ENCODE measurements at regions not wholly inside any gene's neighbourhood (a gene's known extent, or its start where the extent isn't known, plus 50 kb on each side); places are given as distances from the start of the nearest gene placed in this dataset.
"Not testable (repeated sequence)": the region's sequence is repeated elsewhere in the genome, so short reads cannot be mapped to it uniquely, and the experiment has no call there.

GRCh38 chr3:109803274-109803673 is 465.9 kb upstream of the DPPA4 start:
- no peak for DNase-seq (ENCODE audit: low read depth, low spot score)

- DNase-seq (ENCODE audit: low read depth, low spot score) = no peak
These were observed 467.4 kb upstream of the DPPA4 start for GRCh38 chr3:109804697-109805096.

GRCh38 chr3:109806929-109807328 is 469.6 kb upstream of the DPPA4 start:
- DNase-seq (ENCODE audit: low read depth, low spot score) = no peak

DNA sequence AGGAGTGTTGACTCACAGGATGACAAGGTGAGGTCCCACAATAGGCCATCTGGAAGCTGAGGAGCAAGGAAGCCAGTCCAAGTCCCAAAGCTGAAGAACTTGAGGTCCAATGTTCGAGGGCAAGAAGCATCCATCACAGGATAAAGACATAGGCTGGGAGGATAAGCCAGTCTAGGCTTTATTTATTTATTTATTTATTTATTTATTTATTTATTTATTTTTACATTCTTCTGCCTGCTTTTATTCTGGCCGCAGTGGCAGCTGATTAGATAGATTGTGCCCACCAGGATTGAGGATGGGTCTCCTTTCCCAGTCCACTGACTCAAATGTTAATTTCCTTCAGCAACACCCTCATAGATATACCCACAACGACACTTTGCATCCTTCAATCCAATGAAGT is 472.2 kb upstream of the DPPA4 start:
- DNase-seq (ENCODE audit: low read depth, low spot score) = no peak

- DNase-seq (ENCODE audit: low read depth, low spot score) = no peak
These were observed 480.7 kb upstream of the DPPA4 start for GRCh38 chr3:109818081-109818480.

DNA sequence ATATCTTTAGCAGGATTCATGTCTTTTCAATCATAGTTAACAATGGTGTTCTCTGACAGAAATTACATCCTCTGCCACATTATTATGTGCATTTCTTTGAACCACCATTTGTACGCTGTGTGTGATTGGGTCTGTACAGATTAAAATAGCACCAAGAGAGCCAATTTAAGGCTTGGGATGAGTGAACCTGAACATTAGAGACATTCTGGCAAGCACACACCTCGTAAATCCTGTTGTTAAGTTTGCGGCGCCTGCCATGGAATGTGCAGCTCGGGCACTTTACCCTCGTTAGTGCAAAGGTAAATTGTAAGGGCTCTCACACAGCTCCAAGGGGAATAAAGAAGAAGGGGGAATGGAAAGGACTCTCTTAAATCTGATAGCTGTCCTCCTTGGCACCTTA is 482.4 kb upstream of the DPPA4 start:
- no peak for DNase-seq (ENCODE audit: low read depth, low spot score)

DNA sequence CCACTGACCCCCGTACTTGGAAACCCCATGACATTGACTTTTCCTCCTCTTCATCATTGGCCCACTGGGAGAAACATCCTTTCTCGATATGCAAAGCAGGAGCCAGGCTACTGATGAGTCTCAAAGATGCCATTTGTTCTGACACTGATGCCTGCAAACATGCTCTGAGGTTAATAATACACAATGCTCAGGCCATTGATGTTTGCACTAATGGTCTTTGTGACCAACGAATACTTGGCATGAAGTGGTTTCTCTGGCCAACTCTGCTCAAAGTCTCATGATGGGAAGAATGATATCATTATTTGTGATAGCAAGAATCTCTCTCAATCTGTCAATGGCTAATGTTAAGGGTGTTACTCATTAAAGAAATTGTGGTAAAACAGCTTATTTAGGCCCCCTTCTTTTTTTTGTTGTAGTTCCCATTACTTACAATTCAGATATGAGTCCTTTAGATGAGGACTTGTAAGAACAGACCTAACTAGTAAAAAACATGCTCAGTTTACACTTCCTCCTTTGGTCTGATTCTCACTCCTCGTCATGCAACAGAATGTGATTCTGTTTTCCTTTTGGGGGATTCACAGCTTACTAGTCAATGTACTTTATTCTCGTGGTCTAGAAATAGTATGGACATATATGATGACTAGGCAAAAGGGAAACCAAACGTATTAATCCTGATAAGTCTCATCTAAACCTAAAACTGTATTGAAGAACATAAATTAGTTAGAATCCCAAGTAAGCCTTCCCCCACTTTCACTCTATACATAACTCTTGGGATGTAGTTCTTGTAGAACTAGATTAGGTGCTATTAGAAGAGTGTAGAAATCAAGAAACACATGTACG is 488.8 kb upstream of the DPPA4 start:
- DNase-seq (ENCODE audit: low read depth, low spot score) = no peak

DNA sequence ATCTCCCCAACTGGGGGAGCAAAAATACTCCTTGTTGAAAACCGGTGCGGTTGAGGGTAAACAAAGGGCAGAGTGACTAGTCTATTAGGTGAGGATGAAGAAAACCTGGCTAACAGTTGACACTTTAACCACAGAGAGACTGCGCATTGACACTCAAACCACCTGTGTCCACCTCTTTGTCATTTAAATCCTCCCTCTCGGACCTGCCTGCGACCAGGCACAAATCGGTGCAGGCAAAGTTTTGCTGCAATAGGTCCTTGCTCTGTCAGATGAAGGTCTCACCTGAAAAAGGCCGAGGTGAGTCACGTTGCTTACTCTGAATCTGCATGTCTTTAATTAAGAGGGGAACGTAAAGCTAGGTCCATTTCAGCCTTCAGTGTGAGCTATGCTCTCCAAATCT is 494.1 kb upstream of the DPPA4 start:
- DNase-seq (ENCODE audit: low read depth, low spot score) = no peak

DNA sequence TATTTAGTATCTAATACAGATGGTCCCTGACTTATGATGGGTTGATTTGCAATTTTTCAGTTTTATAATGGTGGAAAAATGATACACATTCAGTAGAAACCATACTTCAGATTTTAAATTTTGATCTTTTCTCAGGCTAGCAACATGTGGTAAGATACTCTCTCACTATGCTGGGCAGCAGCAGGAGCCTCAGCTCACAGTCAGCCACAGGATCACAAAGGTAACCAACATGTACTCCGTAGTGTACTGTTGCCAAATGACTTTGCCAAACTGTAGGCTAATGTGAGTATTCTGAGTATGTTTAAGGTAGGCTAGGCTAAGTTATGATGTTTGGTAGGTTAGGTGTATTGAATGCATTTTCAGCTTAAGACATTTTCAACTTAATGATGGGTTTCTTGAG is 498.6 kb upstream of the DPPA4 start:
- DNase-seq (ENCODE audit: low read depth, low spot score) = no peak

DNA sequence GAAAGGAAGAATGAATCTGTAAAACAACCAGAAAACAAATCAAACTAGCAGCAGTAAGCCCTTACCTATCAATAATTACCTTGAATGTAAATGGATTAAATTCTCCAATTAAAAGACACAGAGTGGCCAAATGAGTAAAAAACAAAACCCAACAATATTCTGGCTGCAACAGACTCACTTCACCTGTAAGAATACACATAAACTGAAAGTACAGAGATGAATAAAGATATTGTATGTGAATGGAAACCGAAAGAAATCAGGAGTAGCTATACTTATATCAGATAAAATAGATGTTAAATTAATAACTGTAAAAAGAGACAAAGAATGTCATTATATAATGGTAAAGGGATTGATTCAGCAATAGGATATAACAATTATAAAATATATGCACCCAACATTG is 514.5 kb upstream of the DPPA4 start:
- no peak for DNase-seq (ENCODE audit: low read depth, low spot score)

DNA sequence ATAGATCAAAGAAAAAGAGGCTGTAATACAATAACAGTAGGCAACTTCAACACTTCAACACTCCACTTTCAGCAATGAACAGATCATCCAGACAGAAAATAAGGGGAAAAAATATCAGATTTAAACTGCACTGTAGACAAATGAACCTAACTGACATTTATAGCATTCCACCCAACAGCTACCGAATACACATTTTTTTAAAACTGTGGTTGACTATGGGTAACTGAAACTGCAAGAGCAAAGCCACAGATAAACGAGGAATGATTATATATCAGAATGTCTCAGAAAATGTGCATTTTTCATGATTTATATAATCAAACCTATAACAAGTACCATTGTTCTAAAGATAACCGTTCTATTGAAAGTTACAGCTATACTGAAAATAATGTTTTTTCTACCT is 514.9 kb upstream of the DPPA4 start:
- DNase-seq (ENCODE audit: low read depth, low spot score) = no peak

DNA sequence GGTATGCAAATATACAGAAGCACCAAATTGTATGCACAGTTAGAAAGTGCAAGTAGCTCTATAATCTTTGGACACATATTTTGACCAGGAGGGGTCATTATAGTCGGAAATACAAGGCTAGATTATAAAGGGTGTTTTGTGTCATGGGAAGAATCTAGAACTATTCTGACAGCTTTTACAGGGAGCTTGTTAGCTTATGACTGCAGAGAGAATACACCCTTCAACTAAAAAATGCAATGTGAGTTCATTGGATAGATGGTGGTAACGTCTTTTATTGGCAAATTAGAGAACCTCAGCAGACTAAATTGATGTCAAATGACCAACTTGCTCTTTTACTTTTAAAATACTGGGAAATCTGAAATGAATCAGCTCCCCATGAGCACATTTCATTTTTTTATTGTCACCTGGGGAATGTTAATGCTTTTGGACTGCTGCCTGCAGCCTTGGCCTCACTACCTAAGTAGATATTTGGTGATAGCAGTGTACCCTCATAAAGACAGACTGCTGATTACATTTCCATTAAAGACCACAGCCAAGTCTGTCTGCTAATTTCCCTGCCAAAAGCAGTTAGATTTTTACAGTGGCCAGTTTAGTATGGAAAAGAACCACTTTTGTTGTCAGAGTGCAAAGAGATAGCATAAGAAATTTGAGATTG is 515.9 kb upstream of the DPPA4 start:
- DNase-seq (ENCODE audit: low read depth, low spot score) = no peak

- DNase-seq (ENCODE audit: low read depth, low spot score) = no peak
These were observed 526.4 kb upstream of the DPPA4 start for GRCh38 chr3:109863701-109864100.

DNA sequence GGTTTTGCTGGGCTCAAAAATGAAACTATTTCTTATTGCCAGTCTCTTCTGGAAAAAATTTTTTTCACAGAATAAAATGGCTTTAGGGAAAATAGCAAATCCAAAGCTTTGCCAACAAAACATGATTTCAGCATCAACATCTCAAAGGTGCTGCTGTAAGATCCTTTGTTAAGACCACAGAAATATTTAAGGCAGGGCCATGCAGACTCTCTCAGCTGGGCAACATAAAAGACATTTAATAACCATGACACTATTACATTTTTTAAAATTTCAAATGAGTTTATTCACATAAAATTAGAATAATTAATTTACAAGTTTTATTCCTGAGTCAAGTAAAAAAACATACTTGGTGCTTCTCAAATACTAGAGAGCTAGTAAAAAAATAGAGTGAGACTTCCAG is 527.1 kb upstream of the DPPA4 start:
- DNase-seq (ENCODE audit: low read depth, low spot score) = no peak

DNA sequence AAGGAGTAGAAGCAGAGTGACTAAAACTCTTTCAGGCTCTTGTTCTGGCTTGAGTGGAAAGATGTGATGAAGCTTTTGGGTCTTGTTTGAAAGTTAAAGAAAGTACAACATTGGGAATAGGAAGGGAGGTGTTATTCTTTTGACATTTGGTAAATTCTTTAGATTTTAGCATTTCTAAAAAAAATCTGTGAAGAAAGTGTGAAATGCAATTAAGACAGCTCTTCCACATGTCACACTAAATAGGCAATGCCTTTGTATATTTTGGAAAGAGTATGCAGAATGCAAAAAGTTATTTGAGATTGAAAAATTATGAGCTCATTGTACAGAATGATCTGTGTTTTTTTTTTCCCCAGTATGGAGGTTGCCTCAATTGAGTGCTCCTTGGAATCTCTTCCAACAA is 532.2 kb upstream of the DPPA4 start:
- DNase-seq (ENCODE audit: low read depth, low spot score) = no peak

DNA sequence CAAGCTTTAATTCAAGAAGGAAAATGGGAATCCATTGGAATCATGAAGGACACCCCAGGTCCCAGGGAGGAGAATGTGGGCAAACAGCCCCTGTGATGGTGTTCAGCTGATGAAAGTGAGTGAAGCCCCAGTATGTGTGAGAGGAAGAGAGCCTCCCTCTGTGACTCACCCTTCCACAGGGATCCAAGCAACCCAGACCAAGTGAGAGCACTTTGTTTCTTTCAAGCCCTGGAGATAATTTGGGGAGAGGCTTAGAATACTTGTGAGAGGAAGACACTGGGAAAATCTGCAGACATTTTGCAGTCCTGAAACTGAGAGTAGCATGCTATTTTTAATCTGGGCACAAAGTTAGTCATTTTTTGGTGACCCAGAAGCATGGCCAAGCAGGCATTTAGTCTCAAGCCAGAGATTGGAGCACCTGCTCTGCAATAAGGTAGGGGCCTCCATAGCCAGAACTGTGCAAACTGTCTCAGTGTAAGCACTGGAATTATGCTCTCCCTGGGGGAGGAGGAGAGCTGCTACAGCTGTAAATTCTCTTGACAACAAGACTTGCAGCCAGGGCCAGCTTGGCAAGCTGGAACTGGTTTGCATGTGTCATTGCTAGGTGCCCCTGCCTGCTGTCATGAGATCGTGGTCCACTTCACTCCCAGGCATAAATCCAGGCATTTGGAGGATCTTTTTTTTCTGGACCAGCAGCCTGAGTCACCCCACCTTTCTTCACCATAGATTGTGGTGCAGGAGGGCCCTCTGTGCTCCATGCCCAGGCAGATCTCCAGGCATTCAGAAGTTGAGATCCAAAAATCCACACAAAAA is 537.8 kb upstream of the DPPA4 start:
- DNase-seq (ENCODE audit: low read depth, low spot score) = no peak

DNA sequence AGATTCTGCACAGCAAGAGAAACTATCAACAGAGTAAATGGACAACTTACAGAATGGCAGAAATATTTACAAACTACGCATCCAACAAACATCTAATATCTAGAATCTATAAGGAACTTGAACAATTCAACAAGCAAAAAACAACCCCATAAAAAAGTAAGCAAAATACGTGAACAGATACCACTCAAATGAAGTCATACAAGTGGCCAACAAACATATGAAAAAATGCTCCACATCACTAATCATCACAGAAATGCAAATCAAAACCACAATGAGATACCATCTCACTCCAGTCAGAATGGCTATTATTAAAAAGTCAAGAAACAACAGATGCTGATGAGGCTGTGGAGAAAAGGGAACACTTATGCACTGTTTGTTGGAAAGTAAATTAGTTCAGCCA is 540.3 kb upstream of the DPPA4 start:
- DNase-seq (ENCODE audit: low read depth, low spot score) = not testable (repeated sequence)

DNA sequence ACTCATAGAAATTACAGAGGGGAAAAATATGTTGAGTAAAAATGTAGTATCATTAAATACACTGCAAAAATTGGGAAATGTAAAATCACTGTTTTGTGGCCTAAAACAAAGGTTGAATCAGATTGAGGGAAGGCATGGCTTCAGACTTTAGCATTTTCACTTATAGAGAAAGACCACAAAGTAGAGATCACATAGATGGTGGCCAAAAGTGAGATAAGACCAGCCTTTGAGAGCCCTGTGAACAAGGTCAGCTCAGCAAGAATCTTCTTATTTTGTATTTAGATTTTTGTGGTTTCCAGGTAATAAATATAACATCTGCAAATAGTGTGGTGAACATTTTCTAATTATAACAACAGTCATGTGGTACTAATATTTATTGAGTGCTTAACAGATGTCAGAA is 544.8 kb upstream of the DPPA4 start:
- DNase-seq (ENCODE audit: low read depth, low spot score) = no peak

DNA sequence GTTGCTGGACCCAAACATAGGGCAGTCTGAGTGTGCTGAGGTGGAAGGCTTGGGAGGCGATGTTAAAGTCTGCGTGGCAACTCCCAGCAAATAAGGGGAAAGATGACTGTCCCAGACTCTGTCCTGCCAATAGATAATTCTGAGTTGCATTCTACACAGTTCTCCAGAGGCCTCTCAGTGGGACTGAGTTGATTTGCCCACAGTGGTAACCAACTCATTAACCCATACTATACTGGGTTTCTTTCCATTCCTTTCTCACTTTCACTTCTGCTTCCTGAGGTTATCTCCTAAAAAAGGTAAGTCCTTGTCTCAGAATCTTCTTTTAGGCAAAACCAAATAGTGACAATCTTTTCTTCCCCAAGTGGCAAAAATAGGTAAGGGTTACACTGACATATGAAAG is 549.9 kb upstream of the DPPA4 start:
- DNase-seq (ENCODE audit: low read depth, low spot score) = no peak

DNA sequence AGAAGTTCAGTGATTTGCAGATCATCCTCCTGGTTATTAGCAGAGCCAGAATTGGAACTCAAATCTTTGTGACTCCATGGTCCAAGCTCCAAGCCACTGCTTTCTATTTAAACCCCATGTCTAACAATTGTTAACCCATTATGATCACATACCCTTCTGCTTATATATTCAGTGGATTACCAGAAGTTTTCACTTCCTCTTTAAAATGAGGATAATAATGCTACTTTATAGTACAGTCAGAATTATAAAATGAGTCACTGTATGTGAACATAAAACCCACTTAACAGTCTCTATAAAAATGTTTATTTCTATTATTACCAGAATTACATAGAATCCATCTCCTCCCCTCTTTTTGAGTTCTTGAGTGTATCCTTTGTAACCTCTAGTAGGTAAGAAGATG is 550.7 kb upstream of the DPPA4 start:
- no peak for DNase-seq (ENCODE audit: low read depth, low spot score)

GRCh38 chr3:109897734-109898133 is 560.4 kb upstream of the DPPA4 start:
- DNase-seq (ENCODE audit: low read depth, low spot score) = no peak

DNA sequence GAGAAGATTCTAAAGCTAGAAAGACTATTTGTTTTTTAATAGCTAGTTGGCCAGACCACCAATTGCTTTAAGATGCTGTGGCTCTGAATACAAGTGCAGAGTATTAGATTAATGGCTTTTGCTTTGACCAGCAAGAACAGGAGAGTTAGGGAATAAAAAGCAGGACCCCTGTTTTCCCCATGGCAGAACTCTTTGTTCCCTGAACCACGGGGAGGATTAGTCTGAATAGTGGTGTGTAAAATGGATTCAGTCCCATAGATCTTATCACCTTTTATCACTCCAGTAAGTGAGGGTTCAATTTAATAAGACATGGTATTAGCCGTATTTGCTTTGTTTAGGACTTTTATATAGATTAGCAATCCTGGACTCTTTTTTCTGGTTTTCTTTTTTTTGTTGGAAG is 562.6 kb upstream of the DPPA4 start:
- DNase-seq (ENCODE audit: low read depth, low spot score) = no peak

DNA sequence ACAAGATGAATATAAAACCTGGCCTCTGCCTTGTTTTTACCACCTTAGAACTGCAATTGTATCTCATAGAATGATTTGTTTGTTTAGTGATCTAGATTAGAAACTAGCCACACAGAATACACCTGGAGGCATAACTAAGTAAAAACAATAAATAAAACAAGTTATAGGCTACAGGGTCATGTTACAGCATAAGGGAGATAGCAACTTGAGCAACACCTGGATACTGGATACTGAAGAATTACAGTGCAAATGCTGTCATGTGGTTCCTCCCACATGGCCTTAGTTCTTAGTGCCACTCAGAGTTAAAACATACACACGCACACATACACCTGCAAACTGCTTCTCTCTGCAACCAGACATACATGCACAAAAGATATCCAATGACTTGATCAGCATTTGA is 563.4 kb upstream of the DPPA4 start:
- DNase-seq (ENCODE audit: low read depth, low spot score) = no peak
